Gastrocnemius medialis (tissue), 4 donors: ENCODE measurements at regions not wholly inside any gene's neighbourhood (a gene's known extent, or its start where the extent isn't known, plus 50 kb on each side); places are given as distances from the start of the nearest gene placed in this dataset.

Experiments
- ATAC-seq, 2 donors: fragments of 150-250 bp; one replicate each; pipeline ENCODE4 v1.9.1; 2016
- DNase-seq, 2 donors: peaks; one replicate each; pipeline ENCODE4 v3.0.0-alpha.2; 2019
- H3K27ac ChIP-seq, 4 donors: fragments of 200-600 bp; sonication (generic); 1 replicate in 1 of 4; 2 replicates in 3 of 4; pipeline ENCODE4 v1.5.1; 2016 to 2018; ENCODE audit warnings: mild to moderate bottlenecking in 2 of 4, moderate library complexity in 1 of 4
- H3K27me3 ChIP-seq, 3 donors: fragments of 200-600 bp; sonication (generic) in 2 of 3; 1 replicate in 1 of 3; 2 replicates in 2 of 3; pipeline versions ENCODE4 v1.5.1 to v1.6.0; 2016 to 2019; ENCODE audit warnings: mild to moderate bottlenecking in 1 of 3, moderate library complexity in 1 of 3
- H3K36me3 ChIP-seq, 2 donors: fragments of 200-600 bp; sonication (generic) in 1 of 2; one replicate each; pipeline ENCODE4 v1.5.1; 2017 to 2018
- H3K4me1 ChIP-seq, 2 donors: fragments of 200-600 bp; sonication (generic) in 1 of 2; one replicate each; pipeline ENCODE4 v1.5.1; 2016 to 2017; ENCODE audit warnings: mild to moderate bottlenecking in 2 of 2
- H3K4me3 ChIP-seq, 4 donors: fragments of 200-600 bp; sonication (generic) in 3 of 4; 1 replicate in 1 of 4; 2 replicates in 3 of 4; pipeline ENCODE4 v1.5.1; 2016 to 2019; ENCODE audit warnings: mild to moderate bottlenecking in 2 of 4
- H3K9me3 ChIP-seq, 3 donors: fragments of 200-600 bp; sonication (generic) in 2 of 3; 1 replicate in 1 of 3; 2 replicates in 2 of 3; pipeline ENCODE4 v1.5.1; 2016 to 2019
- CTCF ChIP-seq, 5 experiments: fragments of 450-650 bp in 3 of 5; fragments of 200-600 bp in 2 of 5; sonication (generic) in 2 of 5; IDR thresholded peaks in 4 of 5; conservative IDR thresholded peaks in 1 of 5; 1 replicate in 4 of 5; 2 replicates in 1 of 5; pipeline ENCODE4 v1.5.1; 2016 to 2019; ENCODE audit warnings: antibody characterized with exemption in 5 of 5, mild to moderate bottlenecking in 3 of 5, moderate library complexity in 3 of 5
- POLR2A ChIP-seq, 2 donors: fragments of 450-650 bp; IDR thresholded peaks; one replicate each; pipeline ENCODE4 v1.6.1; 2017; ENCODE audit warnings: antibody characterized with exemption in 2 of 2, mild to moderate bottlenecking in 2 of 2, moderate library complexity in 2 of 2
- in situ Hi-C, 4 donors: fragments of 200-750 bp; cut with MboI; loops; one replicate each; pipeline versions ENCODE4 v1.15.0 to v1.8.0; 2017; ENCODE audit warnings: low sequenced_read_pairs in 4 of 4
- intact Hi-C: fragments of 100-400 bp; cut with DNase I; formaldehyde crosslinking; loops from one replicate; pipeline ENCODE4 v1.15.1; 2023; ENCODE audit warnings: low total_unique reads

GRCh38 chr2:117723888-117724434 lies 90.5 kb upstream of the DDX18 start:
- Histone ChIP-seq H3K36me3 (no peaks in the 10 kb centered on the region), H3K27ac (no peak overlapping the region), H3K4me3 (no peak overlapping the region), H3K4me1 (no peaks in the 10 kb centered on the region), H3K27me3 (no peaks in the 10 kb centered on the region), H3K9me3 (no peaks in the 10 kb centered on the region)
- ATAC-seq: no peak
- intact Hi-C loops: no loop called here
- DNase-seq: no peak
- in situ Hi-C loops: no loop called here
- TF ChIP-seq POLR2A (IDR thresholded peaks at IDR 0.05) (no peak), CTCF (IDR thresholded peaks at IDR 0.05 in 4 of 5, conservative IDR thresholded peaks at IDR 0.05 in 1 of 5) (no peak)

- no peak overlapping the region for H3K4me3 ChIP-seq
- no peaks in the 10 kb centered on the region for H3K9me3 ChIP-seq
- H3K36me3 ChIP-seq: no peaks in the 10 kb centered on the region
- in situ Hi-C loops (no loop called here), intact Hi-C loops (no loop called here)
- H3K27me3 ChIP-seq: no peaks in the 10 kb centered on the region
- ATAC-seq (no peak), DNase-seq (no peak)
- H3K27ac ChIP-seq: no peak overlapping the region
- TF ChIP-seq CTCF (IDR thresholded peaks at IDR 0.05 in 4 of 5, conservative IDR thresholded peaks at IDR 0.05 in 1 of 5) (no peak), POLR2A (IDR thresholded peaks at IDR 0.05) (no peak)
- no peaks in the 10 kb centered on the region for H3K4me1 ChIP-seq
Observed at GRCh38 chr2:117726747-117727146, 87.7 kb upstream of the DDX18 start.

GRCh38 chr2:117737846-117738245 lies 76.6 kb upstream of the DDX18 start:
- DNase-seq: no peak
- in situ Hi-C loops (no loop called here), intact Hi-C loops (no loop called here)
- no peak overlapping the region for H3K27ac ChIP-seq
- no peaks in the 10 kb centered on the region for H3K27me3 ChIP-seq
- TF ChIP-seq CTCF (IDR thresholded peaks at IDR 0.05 in 4 of 5, conservative IDR thresholded peaks at IDR 0.05 in 1 of 5) (no peak), POLR2A (IDR thresholded peaks at IDR 0.05) (no peak)
- H3K4me3 ChIP-seq: no peak overlapping the region
- no peaks in the 10 kb centered on the region for H3K4me1 ChIP-seq
- no peak for ATAC-seq
- H3K36me3 ChIP-seq: no peaks in the 10 kb centered on the region
- no peaks in the 10 kb centered on the region for H3K9me3 ChIP-seq

GRCh38 chr2:117738991-117739839 lies 75.3 kb upstream of the DDX18 start:
- Histone ChIP-seq H3K36me3 (no peaks in the 10 kb centered on the region), H3K4me3 (no peak overlapping the region), H3K27me3 (no peaks in the 10 kb centered on the region), H3K9me3 (no peaks in the 10 kb centered on the region), H3K4me1 (no peaks in the 10 kb centered on the region), H3K27ac (no peak overlapping the region)
- DNase-seq: no peak
- TF ChIP-seq CTCF (IDR thresholded peaks at IDR 0.05 in 4 of 5, conservative IDR thresholded peaks at IDR 0.05 in 1 of 5): no peak
- no peak for TF ChIP-seq POLR2A (IDR thresholded peaks at IDR 0.05)
- in situ Hi-C loops: no loop called here
- intact Hi-C loops: no loop called here
- no peak for ATAC-seq
